ENCODE measurements at regions not wholly inside any gene's neighbourhood (a gene's known extent, or its start where the extent isn't known, plus 50 kb on each side); places are given as distances from the start of the nearest gene placed in this dataset.

DNA sequence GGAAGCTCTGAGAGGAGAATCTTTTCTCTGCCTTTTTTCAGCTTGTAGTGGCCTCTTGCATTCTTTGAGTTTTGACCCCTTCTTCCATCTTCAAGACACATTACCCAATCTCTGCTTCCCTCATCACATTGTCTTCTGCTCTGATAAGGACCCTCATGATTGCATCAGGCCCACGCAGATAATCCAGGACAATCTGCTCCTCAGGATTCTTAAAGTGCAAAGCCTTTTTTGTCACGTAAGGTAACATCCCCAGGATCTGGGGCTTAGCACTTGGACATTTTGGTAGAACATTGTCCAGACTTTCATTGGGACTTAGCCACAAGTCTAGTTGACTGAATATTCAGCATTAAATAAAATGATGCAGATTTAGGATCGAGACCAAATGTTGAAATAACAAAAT, 521.2 kb downstream of the RMST start:
- Histone ChIP-seq H3K9ac (ENCODE audit: insufficient read depth in 1 of 2, low read depth in 2 of 2, low read length in 2 of 2) (no peak overlapping the region), H3K4me3 (no peak overlapping the region), H3K9me1 (ENCODE audit: control insufficient read depth, insufficient read depth, low read length) (no peaks in the 10 kb centered on the region), H3K4me2 (ENCODE audit: insufficient read depth, low read length) (no peak overlapping the region), H4K20me1 (replicated peaks; ENCODE audit: control insufficient read depth, insufficient read depth, low read length) (no peaks in the 10 kb centered on the region), H3K36me3 (ENCODE audit: control insufficient read depth, insufficient read depth, low read length) (no peaks in the 10 kb centered on the region), H3K4me1 (replicated peaks in 1 of 2; ENCODE audit: control insufficient read depth in 2 of 2, insufficient read depth in 2 of 2, low read length in 2 of 2) (no peaks in the 10 kb centered on the region), H3K27ac (ENCODE audit: extremely low read depth, low read depth, low read length) (no peak overlapping the region), H2AFZ (ENCODE audit: low read depth, low read length) (no peak overlapping the region), H3K9me3 (replicated peaks; ENCODE audit: control insufficient read depth, insufficient read depth, low read depth, low read length) (no peaks in the 10 kb centered on the region), H3K79me2 (ENCODE audit: control insufficient read depth, insufficient read depth, low read length) (no peaks in the 10 kb centered on the region), H3K27me3 (ENCODE audit: control insufficient read depth in 2 of 2, insufficient read depth in 2 of 2, low read length in 2 of 2) (no peaks in the 10 kb centered on the region)
- ATAC-seq (no peak), DNase-seq (ENCODE audit: extremely low read depth in 1 of 4, low spot score in 3 of 4) (no peak), FAIRE-seq (no peak)
- TF ChIP-seq OTX1 (CRISPR knock-in tag; IDR thresholded peaks at IDR 0.05), result no peak
- no peak for TF ChIP-seq ZC3H11A (IDR thresholded peaks at IDR 0.05; ENCODE audit: low read depth, low read length)
- TF ChIP-seq CBFB (CRISPR knock-in tag; IDR thresholded peaks at IDR 0.05), result no peak
- TF ChIP-seq PBX2 (CRISPR knock-in tag; IDR thresholded peaks at IDR 0.05; ENCODE audit: low read depth), result no peak
- TF ChIP-seq PBX2 (tag; conservative IDR thresholded peaks at IDR 0.05; ENCODE audit: low read depth), result no peak
- TF ChIP-seq SPI1 (IDR thresholded peaks at IDR 0.05; ENCODE audit: borderline replicate concordance, low read depth, low read length), result no peak
- TF ChIP-seq RFX1 (IDR thresholded peaks at IDR 0.05), result no peak
- TF ChIP-seq PRMT5 (CRISPR knock-in tag; IDR thresholded peaks at IDR 0.05), result no peak
- TF ChIP-seq, protein P1, sequence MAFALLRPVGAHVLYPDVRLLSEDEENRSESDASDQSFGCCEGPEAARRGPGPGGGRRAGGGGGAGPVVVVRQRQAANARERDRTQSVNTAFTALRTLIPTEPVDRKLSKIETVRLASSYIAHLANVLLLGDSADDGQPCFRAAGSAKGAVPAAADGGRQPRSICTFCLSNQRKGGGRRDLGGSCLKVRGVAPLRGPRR (CRISPR knock-in tag; IDR thresholded peaks at IDR 0.05), result no peak
- TF ChIP-seq ZSCAN32 (CRISPR knock-in tag; IDR thresholded peaks at IDR 0.05), result no peak
- intact Hi-C loops (cut with micrococcal nuclease) (no loop called here), in situ Hi-C loops (cut with MboI) (no loop called here)
- POLR2A ChIA-PET, result interaction anchor here (0.8 kb wide), 1 partner anchor 35 kb away, joined by 4 read pairs; no protein-coding TSS in a partner anchor
- 2% methylated on average over 3 of the region's 3 CpGs for WGBS (ENCODE audit: insufficient coverage, low coverage, missing lambda C conversion rate)
- CTCF ChIA-PET (ENCODE audit: low intra/inter-chr PET ratio), result no interaction called here
- no TSS peak for BruUV-seq (replicated peaks)

Measured in K562 (cell line).